Left lobe of liver (tissue), 2 donors: ENCODE measurements at regions not wholly inside any gene's neighbourhood (a gene's known extent, or its start where the extent isn't known, plus 50 kb on each side); places are given as distances from the start of the nearest gene placed in this dataset.
"Not testable (repeated sequence)": the region's sequence is repeated elsewhere in the genome, so short reads cannot be mapped to it uniquely, and the experiment has no call there.

ENCODE experiments used
- ATAC-seq: fragments of 200-7000 bp; cut with Tn5 transposase; one replicate; pipeline ENCODE4 v1.9.1; 2020; ENCODE audit warnings: mild to moderate bottlenecking, moderate library complexity
- DNase-seq: peaks from one replicate; pipeline ENCODE4 v3.0.0-alpha.2; 2020; ENCODE audit warnings: low spot score
- donor health status: DM: no; HTN: no; CAD: no; lungs with moderate emphysema.
- donor health status: DM: no; HTN: yes; CAD: no.

DNA sequence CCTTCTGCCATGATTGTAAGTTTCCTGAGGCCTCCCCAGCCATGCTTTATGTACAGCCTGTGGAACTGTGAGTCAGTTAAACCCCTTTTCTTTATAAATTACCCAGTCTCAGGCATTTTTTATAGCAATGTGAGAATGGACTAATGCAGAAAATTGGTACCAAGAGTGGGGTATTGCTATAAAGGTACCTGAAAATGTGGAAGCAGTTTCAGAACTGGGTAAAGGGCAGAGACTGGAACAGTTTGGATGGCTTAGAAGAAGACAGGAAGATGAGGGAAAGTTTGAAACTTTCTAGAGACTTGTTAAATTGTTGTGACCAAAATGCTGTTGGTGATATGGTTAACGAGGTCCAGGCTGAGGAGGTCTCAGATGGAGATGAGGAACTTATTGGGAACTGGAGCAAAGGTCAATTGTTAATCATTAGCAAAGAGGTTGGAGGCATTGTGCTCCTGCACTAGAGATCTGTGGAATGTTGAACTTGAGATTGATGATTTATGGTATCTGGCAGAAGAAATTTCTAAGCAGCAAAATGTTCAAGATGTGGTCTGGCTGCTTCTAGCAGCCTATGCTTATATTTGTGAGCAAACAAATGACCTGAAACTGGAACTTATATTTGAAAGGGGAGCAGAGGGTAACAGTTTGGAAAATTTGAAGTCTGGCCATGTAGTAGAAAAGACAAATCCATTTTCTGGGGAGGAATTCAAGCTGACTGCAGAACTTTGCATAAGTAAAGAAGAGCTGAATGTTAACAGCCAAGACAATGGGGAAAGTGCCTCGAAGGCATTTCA lies 79.0 kb upstream of the GMDS start:
- ATAC-seq (no peak), DNase-seq (no peak)

DNA sequence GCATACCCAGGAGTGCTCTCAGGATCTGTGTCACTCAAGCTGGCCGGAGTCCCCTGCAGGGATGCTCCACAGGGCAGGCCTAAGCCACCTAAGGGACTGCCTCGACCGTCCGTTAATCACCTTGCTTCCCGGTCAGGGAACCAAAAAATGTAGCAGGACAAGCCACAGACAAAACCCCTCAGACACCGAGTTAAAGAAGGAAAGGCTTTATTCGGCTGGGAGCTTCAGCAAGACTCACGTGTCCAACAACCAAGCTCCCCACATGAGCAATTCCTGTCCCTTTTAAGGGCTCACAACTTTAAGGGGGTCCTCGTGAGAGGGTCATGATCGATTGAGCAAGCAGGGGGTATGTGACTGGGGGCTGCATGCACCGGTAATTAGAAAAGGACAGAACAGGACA lies 72.1 kb upstream of the GMDS start:
- not testable (repeated sequence) for DNase-seq, ATAC-seq

DNA sequence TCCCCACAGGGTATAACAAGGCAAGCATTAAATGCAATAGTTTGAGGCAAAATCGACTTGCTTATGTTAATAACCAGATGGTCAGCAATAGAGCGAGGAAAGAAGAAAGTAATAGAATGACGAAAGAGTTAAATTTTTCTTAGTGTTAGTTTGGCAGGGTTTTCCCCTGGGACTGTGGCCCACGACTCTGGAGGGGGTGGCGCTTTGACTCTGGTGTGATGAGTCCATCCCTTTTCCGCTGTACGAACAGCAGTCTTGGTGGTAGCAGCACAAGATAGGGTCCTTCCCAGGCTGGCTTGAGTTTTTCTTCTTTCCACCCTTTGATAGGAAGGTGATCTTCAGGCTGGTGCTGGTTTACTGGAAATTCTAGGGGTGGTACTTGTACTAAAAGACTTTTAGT lies 69.2 kb upstream of the GMDS start:
- DNase-seq, result no peak

DNA sequence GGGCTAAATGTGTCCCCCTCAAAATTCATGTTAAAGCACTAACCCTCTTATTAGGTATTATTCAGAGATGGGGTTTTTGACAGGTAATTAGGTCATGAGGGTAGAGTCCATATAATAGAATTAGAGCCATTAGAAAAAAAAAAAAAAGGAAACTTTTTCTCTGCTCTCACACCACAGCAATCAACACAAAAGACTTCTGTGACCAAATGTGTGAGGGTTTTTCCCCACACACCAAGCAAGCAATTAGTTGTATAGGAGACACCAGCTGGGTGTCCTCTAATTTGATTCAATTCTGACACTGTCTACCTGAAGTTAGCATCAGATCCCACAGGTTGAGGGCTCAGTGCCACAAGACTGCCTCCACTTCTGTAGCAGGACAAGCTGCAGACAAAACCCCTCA lies 64.6 kb upstream of the GMDS start:
- DNase-seq (no peak), ATAC-seq (no peak)

More for the DNA sequence above, 69.2 kb upstream of the GMDS start:
- no peak for ATAC-seq

DNA sequence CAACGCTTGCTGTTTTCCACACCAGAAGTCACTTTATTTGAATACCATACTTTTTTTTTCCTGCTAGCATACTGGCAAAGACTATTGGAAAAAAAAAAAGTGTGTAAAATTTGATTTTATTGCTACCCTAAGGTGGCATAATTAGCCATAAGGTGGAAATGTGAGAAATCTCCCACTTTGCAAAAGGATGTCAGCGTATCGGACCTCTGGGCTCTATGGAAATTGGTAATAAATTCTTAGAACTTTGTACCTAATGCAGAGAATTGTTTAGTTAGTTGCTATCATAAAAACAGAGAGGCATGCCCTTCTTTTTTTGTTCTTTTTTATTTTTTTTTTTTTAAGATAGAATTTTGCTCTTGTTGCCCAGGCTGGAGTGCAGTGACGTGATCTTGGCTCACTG lies 63.7 kb upstream of the GMDS start:
- no peak for DNase-seq
- ATAC-seq, result no peak

DNA sequence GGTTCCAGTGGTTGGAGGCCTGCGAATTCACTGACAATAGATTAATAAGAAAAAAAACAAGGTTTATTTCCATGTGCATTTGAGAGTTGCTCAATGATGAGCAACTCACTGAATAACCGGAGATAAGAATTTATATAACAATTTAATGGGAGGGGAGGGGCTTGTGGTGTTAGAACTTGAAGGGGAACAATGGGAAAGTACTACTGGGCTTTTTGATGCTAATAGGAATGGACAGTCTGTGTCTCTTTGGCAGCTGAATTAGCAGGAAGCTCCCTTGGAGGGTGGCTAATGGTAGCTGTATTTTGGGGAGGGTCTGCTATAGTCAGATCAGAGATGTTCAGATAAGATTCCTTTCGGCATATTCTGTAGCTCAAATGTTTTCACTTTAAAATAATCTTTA lies 62.4 kb upstream of the GMDS start:
- ATAC-seq (no peak), DNase-seq (no peak)

DNA sequence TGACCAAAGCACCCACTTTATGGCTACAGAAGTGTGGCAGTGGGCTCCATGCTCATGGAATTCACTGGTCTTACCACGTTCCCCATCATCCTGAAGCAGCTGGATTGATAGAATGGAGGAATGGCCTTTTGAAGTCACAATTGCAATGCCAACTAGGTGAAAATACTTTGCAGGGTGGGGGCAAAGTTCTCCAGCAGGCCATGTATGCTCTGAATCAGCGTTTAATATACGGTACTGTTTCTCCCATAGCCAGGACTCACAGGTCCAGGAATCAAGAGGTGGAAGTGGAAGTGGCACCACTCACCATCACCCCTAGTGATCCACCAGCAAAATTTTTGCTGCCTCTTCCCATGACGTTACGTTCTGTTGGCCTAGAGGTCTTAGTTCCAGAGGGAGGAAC lies 60.5 kb upstream of the GMDS start:
- no peak for DNase-seq
- ATAC-seq, result no peak

DNA sequence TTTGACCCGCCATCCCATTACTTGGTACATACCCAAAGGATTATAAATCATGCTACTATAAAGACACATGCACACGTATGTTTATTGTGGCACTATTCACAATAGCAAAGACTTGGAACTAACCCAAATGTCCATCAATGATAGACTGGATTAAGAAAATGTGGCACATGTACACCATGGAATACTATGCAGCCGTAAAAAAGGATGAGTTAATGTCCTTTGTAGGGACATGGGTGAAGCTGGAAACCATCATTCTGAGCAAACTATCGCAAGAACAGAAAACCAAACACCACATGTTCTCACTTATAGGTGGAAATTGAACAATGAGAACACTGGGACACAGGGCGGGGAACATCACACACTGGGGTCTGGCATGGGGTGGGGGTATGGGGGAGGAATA lies 57.1 kb upstream of the GMDS start:
- not testable (repeated sequence) for DNase-seq, ATAC-seq

DNA sequence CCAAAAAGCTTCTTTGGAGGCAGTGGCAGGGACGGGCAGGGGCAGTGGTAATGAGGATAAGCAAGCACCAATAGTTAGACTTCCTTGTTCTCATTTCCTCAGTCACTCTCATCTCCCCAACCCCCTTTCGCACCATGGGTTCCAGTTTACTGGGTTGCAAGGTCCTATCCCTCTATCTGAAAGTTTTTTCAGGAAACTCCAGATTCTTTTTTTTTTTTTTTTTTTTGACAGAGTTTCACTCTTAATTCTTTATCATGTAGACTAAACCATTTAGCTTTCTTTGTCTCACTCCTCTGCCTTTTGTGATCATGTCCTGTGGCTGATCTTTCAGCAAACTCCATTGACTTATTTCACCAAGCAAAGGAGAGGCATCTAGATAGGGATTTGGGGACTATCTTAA lies 51.4 kb upstream of the GMDS start:
- DNase-seq (no peak), ATAC-seq (no peak)
